Loucy (cell line): ENCODE measurements at regions not wholly inside any gene's neighbourhood (a gene's known extent, or its start where the extent isn't known, plus 50 kb on each side); places are given as distances from the start of the nearest gene placed in this dataset.

Source experiments
- CTCF ChIP-seq: fragments of 200-600 bp; sonication (generic); conservative IDR thresholded peaks from 2 replicates; pipeline ENCODE4 v1.5.1; 2014; ENCODE audit warnings: mild to moderate bottlenecking, antibody characterized with exemption, low read length
- EZH2phosphoT487 ChIP-seq: fragments of 200-600 bp; IDR thresholded peaks from 2 replicates; pipeline ENCODE4 v1.6.1; 2018; ENCODE audit warnings: antibody characterized with exemption, mild to moderate bottlenecking, moderate library complexity, borderline replicate concordance

GRCh38 chr1:58156831-58157230 is 389.7 kb downstream of the OMA1 start:
- TF ChIP-seq CTCF (no peak), EZH2phosphoT487 (no peak)
